Peyer's patch (tissue), 4 donors: ENCODE measurements at regions not wholly inside any gene's neighbourhood (a gene's known extent, or its start where the extent isn't known, plus 50 kb on each side); places are given as distances from the start of the nearest gene placed in this dataset.

Experiments used
- POLR2A ChIP-seq, 2 donors: fragments of 450-650 bp; IDR thresholded peaks; one replicate each; pipeline ENCODE4 v1.5.1; 2017; ENCODE audit warnings: antibody characterized with exemption in 2 of 2, mild to moderate bottlenecking in 2 of 2, moderate library complexity in 2 of 2
- TF ChIP-seq, protein P1 (sequence below), 6 experiments: fragments of 450-650 bp in 4 of 6; fragments of 200-600 bp in 2 of 6; sonication (generic) in 1 of 6; IDR thresholded peaks; one replicate each; pipeline ENCODE4 v1.5.1; 2017 to 2019; ENCODE audit warnings: antibody characterized with exemption in 6 of 6, mild to moderate bottlenecking in 3 of 6, moderate library complexity in 1 of 6

DNA sequence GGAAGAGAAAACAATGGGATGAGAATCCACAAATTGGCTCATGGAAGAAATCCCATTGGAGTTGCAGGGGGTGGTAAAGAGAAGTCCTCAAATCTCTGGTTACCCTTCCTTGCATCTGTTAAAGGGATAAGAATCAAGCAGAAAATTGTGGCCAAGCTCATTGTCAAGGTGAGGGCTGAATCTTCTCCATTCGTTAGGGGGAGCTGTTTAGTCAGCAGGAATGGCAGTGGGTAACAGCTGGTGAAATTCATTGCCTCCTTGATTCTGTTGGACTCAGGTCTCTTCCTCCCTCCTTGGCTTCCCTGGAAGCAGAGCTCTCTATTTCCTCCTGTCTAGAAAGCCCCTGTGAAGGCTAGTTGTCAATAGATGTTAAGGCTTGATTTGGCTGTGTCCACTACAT, 343.1 kb upstream of the SEMA6D start:
- TF ChIP-seq, protein P1, sequence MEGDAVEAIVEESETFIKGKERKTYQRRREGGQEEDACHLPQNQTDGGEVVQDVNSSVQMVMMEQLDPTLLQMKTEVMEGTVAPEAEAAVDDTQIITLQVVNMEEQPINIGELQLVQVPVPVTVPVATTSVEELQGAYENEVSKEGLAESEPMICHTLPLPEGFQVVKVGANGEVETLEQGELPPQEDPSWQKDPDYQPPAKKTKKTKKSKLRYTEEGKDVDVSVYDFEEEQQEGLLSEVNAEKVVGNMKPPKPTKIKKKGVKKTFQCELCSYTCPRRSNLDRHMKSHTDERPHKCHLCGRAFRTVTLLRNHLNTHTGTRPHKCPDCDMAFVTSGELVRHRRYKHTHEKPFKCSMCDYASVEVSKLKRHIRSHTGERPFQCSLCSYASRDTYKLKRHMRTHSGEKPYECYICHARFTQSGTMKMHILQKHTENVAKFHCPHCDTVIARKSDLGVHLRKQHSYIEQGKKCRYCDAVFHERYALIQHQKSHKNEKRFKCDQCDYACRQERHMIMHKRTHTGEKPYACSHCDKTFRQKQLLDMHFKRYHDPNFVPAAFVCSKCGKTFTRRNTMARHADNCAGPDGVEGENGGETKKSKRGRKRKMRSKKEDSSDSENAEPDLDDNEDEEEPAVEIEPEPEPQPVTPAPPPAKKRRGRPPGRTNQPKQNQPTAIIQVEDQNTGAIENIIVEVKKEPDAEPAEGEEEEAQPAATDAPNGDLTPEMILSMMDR (IDR thresholded peaks at IDR 0.05), result peak in 1 of 6 experiments; percentile 27
- TF ChIP-seq POLR2A (IDR thresholded peaks at IDR 0.05), result no peak
